GM12872 (cell line): ENCODE measurements at regions not wholly inside any gene's neighbourhood (a gene's known extent, or its start where the extent isn't known, plus 50 kb on each side); places are given as distances from the start of the nearest gene placed in this dataset.

Experiments used
- CTCF ChIP-seq: IDR thresholded peaks from 3 replicates; pipeline ENCODE4 v1.5.1; 2011; ENCODE audit warnings: low read depth, mild to moderate bottlenecking, low read length, moderate library complexity; ENCODE audit not compliant: insufficient read depth

DNA sequence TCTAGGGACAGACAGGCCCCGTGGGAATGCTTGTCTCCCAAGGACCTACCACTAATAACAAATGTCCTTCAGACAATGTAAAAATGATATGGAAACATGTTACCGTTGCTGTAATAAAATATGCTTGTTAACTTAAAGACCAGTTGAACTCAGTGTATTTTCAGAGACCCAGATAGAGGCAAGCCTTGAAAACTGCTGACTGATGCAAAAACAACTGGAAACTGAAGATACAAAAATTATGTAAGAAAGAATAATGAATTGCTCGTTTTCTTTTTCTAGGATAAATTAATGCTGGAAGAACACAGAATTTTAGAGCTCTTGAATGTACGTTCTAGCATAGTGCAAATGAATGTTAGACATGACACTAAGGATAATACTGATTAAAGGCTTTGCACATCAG lies 311.5 kb upstream of the MAN1A1 start:
- TF ChIP-seq CTCF: no peak

- no peak for TF ChIP-seq CTCF
Observed at GRCh38 chr6:119658917-119659316, 309.4 kb upstream of the MAN1A1 start.

- no peak for TF ChIP-seq CTCF
Observed at GRCh38 chr6:119655124-119655523, 305.6 kb upstream of the MAN1A1 start.

DNA sequence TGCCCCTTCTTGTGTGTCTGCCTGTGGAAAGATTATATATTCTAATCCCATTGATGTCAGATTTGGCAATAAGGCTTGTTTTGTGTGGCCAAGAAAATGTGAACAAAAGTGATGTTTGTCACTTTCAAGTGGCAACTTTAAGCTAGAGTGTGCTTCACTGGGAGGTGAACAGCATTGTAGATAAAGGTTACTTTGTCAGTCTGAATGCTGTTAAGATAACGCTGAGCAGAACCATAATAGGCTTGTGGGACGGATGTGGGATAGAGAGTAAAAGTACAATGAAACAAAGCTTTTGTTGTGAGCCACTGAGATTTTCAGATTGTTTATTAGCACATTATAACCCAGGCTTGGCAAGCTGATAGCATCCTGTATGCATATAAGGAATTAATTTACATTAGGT lies 303.8 kb upstream of the MAN1A1 start:
- TF ChIP-seq CTCF: no peak

DNA sequence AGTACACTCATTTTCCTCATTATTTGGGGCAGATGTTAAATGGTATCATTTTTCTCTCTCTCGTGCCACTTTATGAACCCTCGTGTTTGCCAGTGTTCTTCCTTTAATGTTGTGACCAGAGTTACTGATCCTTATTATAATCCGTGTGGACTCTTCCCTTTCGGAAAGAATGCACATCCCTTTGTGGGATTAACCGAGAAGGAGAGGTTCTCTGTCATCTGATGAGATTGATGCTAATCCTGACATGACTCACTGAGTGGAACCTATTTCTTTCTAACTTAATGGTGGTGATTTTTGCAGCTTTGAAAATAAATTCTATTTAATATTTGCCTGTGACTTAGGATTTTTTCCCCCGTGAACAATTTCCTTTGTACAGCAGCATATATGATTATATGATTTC lies 300.0 kb upstream of the MAN1A1 start:
- TF ChIP-seq CTCF: no peak

DNA sequence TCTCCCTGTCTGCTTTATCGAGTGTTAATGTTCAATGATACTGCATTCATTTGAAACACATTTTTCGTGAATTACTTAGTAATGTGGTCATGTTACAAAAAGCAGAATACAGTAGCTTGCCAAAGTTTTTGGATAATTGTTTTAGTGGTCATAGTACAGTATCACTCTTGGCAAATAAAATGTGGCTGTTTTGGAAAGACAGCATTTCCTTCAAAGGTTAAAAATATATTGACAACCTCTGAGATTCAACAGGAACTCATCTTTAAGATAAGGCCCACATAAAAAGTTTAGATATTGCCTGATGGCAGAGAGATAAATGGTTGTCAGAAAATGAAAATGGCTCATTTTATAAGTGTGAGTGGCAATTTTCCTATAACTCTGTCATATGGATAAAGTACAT lies 297.7 kb upstream of the MAN1A1 start:
- TF ChIP-seq CTCF: no peak

DNA sequence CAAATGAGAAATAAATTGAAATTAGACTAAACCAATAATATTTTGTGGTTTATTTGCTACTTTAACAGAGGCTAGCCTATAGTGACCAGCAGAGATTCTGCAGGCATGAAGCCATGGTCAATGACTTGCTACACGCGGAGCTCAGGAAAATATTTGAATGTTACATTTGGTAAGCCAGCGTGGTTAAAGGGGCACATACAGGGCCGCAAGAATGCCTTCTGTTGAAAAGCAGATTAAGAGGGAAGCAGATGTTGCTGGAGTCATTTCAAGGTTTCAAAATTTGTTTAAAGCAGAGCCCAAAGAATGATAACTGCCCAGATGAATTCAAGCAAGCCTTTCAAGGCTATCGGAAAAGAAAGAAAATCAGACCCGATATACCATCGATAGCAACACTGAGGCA lies 294.3 kb upstream of the MAN1A1 start:
- TF ChIP-seq CTCF: no peak

DNA sequence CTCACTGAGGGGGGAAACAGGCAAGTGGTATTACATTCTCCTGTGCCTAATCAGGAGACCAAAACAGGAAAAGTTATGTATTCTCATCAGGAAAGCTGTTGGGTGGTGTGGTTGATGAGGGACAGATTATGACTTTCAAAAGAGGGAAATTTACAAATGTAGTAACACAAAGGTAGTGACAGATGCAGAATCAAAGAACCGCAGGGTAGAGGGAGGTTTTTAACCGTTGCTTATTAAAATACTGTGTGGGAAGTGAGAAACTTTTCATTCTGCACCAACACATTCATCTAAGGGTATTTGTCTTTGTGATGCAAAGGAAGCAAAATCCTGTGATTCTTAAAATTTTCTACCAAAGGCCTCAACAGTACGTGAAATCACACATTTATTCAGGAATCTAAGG lies 288.2 kb upstream of the MAN1A1 start:
- no peak for TF ChIP-seq CTCF
